MM.1S (cell line): ENCODE measurements at regions not wholly inside any gene's neighbourhood (a gene's known extent, or its start where the extent isn't known, plus 50 kb on each side); places are given as distances from the start of the nearest gene placed in this dataset.

Experiments
- DNase-seq: peaks from one replicate; pipeline ENCODE4 v3.0.0-alpha.2; 2015
- H2AFZ ChIP-seq: fragments of 300-600 bp; sonication (generic); 2 replicates; pipeline ENCODE4 v1.6.0; 2016; ENCODE audit warnings: antibody characterized with exemption, low read length
- H3F3A ChIP-seq: fragments of 300-600 bp; sonication (generic); 2 replicates; pipeline ENCODE4 v1.6.1; 2016; ENCODE audit warnings: mild to moderate bottlenecking, antibody characterized with exemption, low read length, moderate library complexity, mixed read lengths; ENCODE audit not compliant: insufficient read depth
- H3K27ac ChIP-seq: fragments of 300-600 bp; sonication (generic); 2 replicates; pipeline ENCODE4 v1.5.1; 2016; ENCODE audit warnings: mild to moderate bottlenecking, low read length
- H3K27me3 ChIP-seq: fragments of 300-600 bp; sonication (generic); replicated peaks from 2 replicates; pipeline ENCODE4 v1.6.0; 2016; ENCODE audit warnings: low read length; ENCODE audit not compliant: insufficient read depth
- H3K36me3 ChIP-seq: fragments of 300-600 bp; sonication (generic); replicated peaks from 2 replicates; pipeline ENCODE4 v1.6.1; 2016; ENCODE audit warnings: mild to moderate bottlenecking, low read length, mixed read lengths; ENCODE audit not compliant: insufficient read depth
- H3K4me1 ChIP-seq: fragments of 300-600 bp; sonication (generic); 2 replicates; pipeline ENCODE4 v1.6.1; 2016; ENCODE audit warnings: low read length, mixed read lengths
- H3K4me2 ChIP-seq: fragments of 300-600 bp; sonication (generic); 2 replicates; pipeline ENCODE4 v1.6.0; 2016; ENCODE audit warnings: low read depth, low read length
- H3K4me3 ChIP-seq: fragments of 300-600 bp; sonication (generic); 2 replicates; pipeline ENCODE4 v1.5.1; 2016; ENCODE audit warnings: low read length, mixed read lengths
- H3K79me2 ChIP-seq: fragments of 300-600 bp; sonication (generic); 2 replicates; pipeline ENCODE4 v1.6.1; 2016; ENCODE audit warnings: mixed run types, low read length, mixed read lengths
- H3K9ac ChIP-seq: fragments of 300-600 bp; sonication (generic); 2 replicates; pipeline ENCODE4 v1.6.1; 2016; ENCODE audit warnings: low read length, mixed read lengths
- H3K9me2 ChIP-seq: fragments of 300-600 bp; sonication (generic); replicated peaks from 2 replicates; pipeline ENCODE4 v1.6.1; 2016; ENCODE audit warnings: mild to moderate bottlenecking, low read length, mixed read lengths; ENCODE audit not compliant: insufficient read depth
- H3K9me3 ChIP-seq: fragments of 300-600 bp; sonication (generic); replicated peaks from 2 replicates; pipeline ENCODE4 v1.6.1; 2016; ENCODE audit warnings: mild to moderate bottlenecking, low read length, mixed read lengths; ENCODE audit not compliant: insufficient read depth
- H4K20me1 ChIP-seq: fragments of 300-600 bp; sonication (generic); 2 replicates; pipeline ENCODE4 v1.6.1; 2016; ENCODE audit warnings: mild to moderate bottlenecking, low read length, moderate library complexity, mixed read lengths; ENCODE audit not compliant: insufficient read depth
- CTCF ChIP-seq: fragments of 300-600 bp; sonication (generic); IDR thresholded peaks from 2 replicates; pipeline ENCODE4 v1.5.1; 2016; ENCODE audit warnings: antibody characterized with exemption, low read length, mixed read lengths
- EZH2 ChIP-seq: fragments of 300-600 bp; sonication (generic); optimal IDR thresholded peaks from 2 replicates; pipeline ENCODE3; 2017; ENCODE audit warnings: low read depth, mild to moderate bottlenecking, antibody characterized with exemption, low read length, mixed read lengths
- EZH2phosphoT487 ChIP-seq: fragments of 300-600 bp; sonication (generic); IDR thresholded peaks from 2 replicates; pipeline ENCODE4 v1.6.1; 2018; ENCODE audit warnings: antibody characterized with exemption, low read length

- Histone ChIP-seq H3K36me3 (no peaks in the 10 kb centered on the region), H3K9me3 (no peaks in the 10 kb centered on the region), H2AFZ (no peak overlapping the region), H4K20me1 (no peaks in the 10 kb centered on the region), H3F3A (no peaks in the 10 kb centered on the region), H3K27ac (no peak overlapping the region), H3K4me1 (no peaks in the 10 kb centered on the region), H3K4me2 (no peak overlapping the region), H3K9ac (no peak overlapping the region), H3K4me3 (no peak overlapping the region), H3K79me2 (no peaks in the 10 kb centered on the region), H3K27me3 (no peaks in the 10 kb centered on the region), H3K9me2 (no peaks in the 10 kb centered on the region)
- no peak for TF ChIP-seq CTCF
- no peak for TF ChIP-seq EZH2phosphoT487
- no peak for TF ChIP-seq EZH2
- no peak for DNase-seq
Observed at GRCh38 chr10:8576911-8577310, 522.4 kb downstream of the GATA3 start.

DNA sequence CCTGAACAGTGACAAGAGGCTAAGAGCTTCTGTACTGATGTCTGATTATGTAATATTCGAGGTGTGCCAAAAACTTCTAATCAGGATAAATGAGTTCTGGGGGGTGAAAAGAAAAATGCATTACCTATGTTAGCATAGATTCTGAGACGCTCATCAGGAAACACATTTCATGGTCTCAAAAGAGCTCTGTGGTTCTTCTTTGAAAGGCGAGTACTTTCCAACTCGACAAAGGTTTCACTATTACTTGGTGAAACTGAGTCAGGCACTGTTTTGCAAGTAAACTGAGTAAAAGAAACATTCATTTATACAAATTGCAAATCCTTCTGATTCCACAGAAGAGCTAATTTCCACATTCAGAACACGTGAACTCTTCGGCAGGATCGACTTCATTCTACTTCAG, 523.2 kb downstream of the GATA3 start:
- H3F3A ChIP-seq, result no peaks in the 10 kb centered on the region
- H3K36me3 ChIP-seq, result no peaks in the 10 kb centered on the region
- H4K20me1 ChIP-seq, result no peaks in the 10 kb centered on the region
- no peaks in the 10 kb centered on the region for H3K4me1 ChIP-seq
- no peak for DNase-seq
- no peak overlapping the region for H3K9ac ChIP-seq
- no peaks in the 10 kb centered on the region for H3K27me3 ChIP-seq
- H3K9me2 ChIP-seq, result no peaks in the 10 kb centered on the region
- no peak overlapping the region for H2AFZ ChIP-seq
- TF ChIP-seq EZH2 (no peak), CTCF (no peak), EZH2phosphoT487 (no peak)
- H3K4me2 ChIP-seq, result no peak overlapping the region
- H3K4me3 ChIP-seq, result no peak overlapping the region
- H3K79me2 ChIP-seq, result no peaks in the 10 kb centered on the region
- H3K9me3 ChIP-seq, result no peaks in the 10 kb centered on the region
- no peak overlapping the region for H3K27ac ChIP-seq

GRCh38 chr10:8581521-8582225, 527.2 kb downstream of the GATA3 start:
- TF ChIP-seq EZH2phosphoT487, result no peak
- no peak for TF ChIP-seq EZH2
- TF ChIP-seq CTCF, result no peak
- no peak for DNase-seq
- Histone ChIP-seq H3K4me3 (no peak overlapping the region), H3K9ac (no peak overlapping the region), H3K36me3 (no peaks in the 10 kb centered on the region), H3K79me2 (no peaks in the 10 kb centered on the region), H3K4me1 (no peaks in the 10 kb centered on the region), H3K27ac (no peak overlapping the region), H3K9me3 (no peaks in the 10 kb centered on the region), H3K9me2 (no peaks in the 10 kb centered on the region), H3F3A (no peaks in the 10 kb centered on the region), H3K27me3 (no peaks in the 10 kb centered on the region), H4K20me1 (no peaks in the 10 kb centered on the region), H2AFZ (no peak overlapping the region), H3K4me2 (no peak overlapping the region)
